ENCODE measurements at regions not wholly inside any gene's neighbourhood (a gene's known extent, or its start where the extent isn't known, plus 50 kb on each side); places are given as distances from the start of the nearest gene placed in this dataset.

- no TSS peak for BruUV-seq (replicated peaks)
- Histone ChIP-seq H3K4me2 (ENCODE audit: low read depth, low read length) (no peak overlapping the region), H4K91ac (ENCODE audit: insufficient read depth, low read depth, low read length) (no peak overlapping the region), H2AFZ (replicated peaks; ENCODE audit: low read length, poor library complexity) (no peak overlapping the region), H3K36me3 (ENCODE audit: control insufficient read depth, insufficient read depth, low read length) (no peaks in the 10 kb centered on the region), H3K79me1 (ENCODE audit: low read depth in 1 of 2, low read length in 2 of 2) (no peaks in the 10 kb centered on the region), H3K4me1 (ENCODE audit: control insufficient read depth, insufficient read depth, low read length) (no peaks in the 10 kb centered on the region), H2AK5ac (ENCODE audit: low read depth, low read length) (no peak overlapping the region), H2BK20ac (ENCODE audit: low read depth, low read length) (no peak overlapping the region), H3K9me1 (ENCODE audit: insufficient read depth, low read length) (no peaks in the 10 kb centered on the region), H2BK5ac (ENCODE audit: low read depth, low read length, poor library complexity, severe bottlenecking) (no peak overlapping the region), H3K56ac (ENCODE audit: extremely low read depth, insufficient read depth, low read length) (no peak overlapping the region), H3K27me3 (ENCODE audit: control insufficient read depth, insufficient read depth, low read length) (no peaks in the 10 kb centered on the region), H2BK120ac (ENCODE audit: low read depth, low read length) (no peak overlapping the region), H3K27ac (ENCODE audit: insufficient read depth, low read length) (no peak overlapping the region), H3K23ac (ENCODE audit: low read depth, low read length) (no peak overlapping the region), H4K20me1 (ENCODE audit: insufficient read depth, low read length) (no peaks in the 10 kb centered on the region), H3K14ac (replicated peaks; ENCODE audit: low read depth, low read length) (no peak overlapping the region), H2AK9ac (replicated peaks; ENCODE audit: low read depth, low read length, poor library complexity) (no peak overlapping the region), H3K4ac (ENCODE audit: low read depth, low read length) (no peak overlapping the region), H3K9me3 (ENCODE audit: control insufficient read depth, insufficient read depth, low read length) (peaks cover 8% of the 10 kb centered on the region), H3K4me3 (ENCODE audit: insufficient read depth, low read depth, low read length) (no peak overlapping the region), H2BK15ac (ENCODE audit: low read depth, low read length) (no peak overlapping the region), H3K9ac (ENCODE audit: low read depth, low read length) (no peak overlapping the region), H3K18ac (ENCODE audit: low read depth, low read length) (no peak overlapping the region), H4K8ac (ENCODE audit: low read depth in 2 of 2, low read length in 2 of 2) (no peak overlapping the region), H4K5ac (ENCODE audit: low read depth, low read length) (no peak overlapping the region)
- POLR2A ChIA-PET (ENCODE audit: unreplicated experiment) = no interaction called here
- no peak for DNase-seq
- no CpG with 5 or more reads among the region's 2 CpGs for WGBS, 2 experiments (ENCODE audit: extremely low coverage in 2 of 2, insufficient read length in 1 of 2)
- in situ Hi-C loops (cut with MboI; ENCODE audit: low sequenced_read_pairs) = no loop called here
- intact Hi-C loops (cut with micrococcal nuclease) = no loop called here
- no peak for TF ChIP-seq CTCF (conservative IDR thresholded peaks at IDR 0.05; ENCODE audit: low read depth, low read length)
- TF ChIP-seq POLR2A (IDR thresholded peaks at IDR 0.05; ENCODE audit: low read depth, low read length) = no peak
- CTCF ChIA-PET = no interaction called here
- dilution Hi-C loops (cut with HindIII; ENCODE audit: low sequenced_read_pairs, unreplicated experiment) = no loop called here
- ATAC-seq (ENCODE audit: low read depth) = no peak
Observed at GRCh38 chr3:181955566-181955965, 243.8 kb downstream of the SOX2 start.
